Activated CD4-positive, alpha-beta T cell treated with anti-CD3 and anti-CD28 coated beads for 4 hours (primary cell): ENCODE measurements at regions not wholly inside any gene's neighbourhood (a gene's known extent, or its start where the extent isn't known, plus 50 kb on each side); places are given as distances from the start of the nearest gene placed in this dataset.
"Not testable (repeated sequence)": the region's sequence is repeated elsewhere in the genome, so short reads cannot be mapped to it uniquely, and the experiment has no call there.

Source experiments
- DNase-seq, 2 donors: peaks; one replicate each; pipeline ENCODE4 v3.0.0-alpha.2; 2020

DNA sequence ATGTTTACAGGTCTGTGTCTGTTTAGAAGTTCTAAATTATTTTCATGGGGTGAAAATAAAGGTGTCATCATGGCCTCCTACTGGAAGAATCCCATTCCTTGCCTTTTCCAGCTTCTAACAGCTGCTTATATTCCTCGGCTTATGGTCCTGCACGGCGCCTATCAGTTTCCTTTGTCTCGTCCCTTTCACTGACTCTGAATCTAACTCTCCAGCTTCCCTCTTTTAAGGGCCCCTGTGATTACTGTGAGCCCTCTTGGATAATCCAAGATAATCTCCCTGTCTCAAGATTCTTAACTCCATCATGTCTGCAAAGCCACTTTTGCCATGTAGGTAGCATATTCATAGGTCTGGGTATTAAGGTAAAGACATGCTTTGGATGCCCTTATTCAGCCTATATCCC lies 441.0 kb upstream of the ERCC4 start:
- DNase-seq, result no peak

DNA sequence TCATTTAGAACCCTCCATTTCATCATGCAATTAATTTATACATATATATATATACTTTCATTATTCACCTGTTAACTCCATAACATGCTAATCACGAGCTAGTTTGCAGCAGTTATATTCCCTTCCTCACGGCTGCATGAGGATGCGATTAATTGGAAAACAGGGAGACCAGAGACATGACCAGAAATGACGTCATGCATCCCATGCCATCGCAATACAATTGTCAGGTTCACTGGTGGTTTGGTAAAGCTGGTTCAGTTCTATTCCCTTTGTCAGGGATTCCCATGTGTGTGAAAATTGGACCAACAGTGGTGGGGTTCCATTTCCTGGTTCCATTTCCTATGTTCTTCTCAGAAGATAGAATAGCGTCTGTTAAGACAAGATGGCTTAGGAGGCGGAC lies 440.4 kb upstream of the ERCC4 start:
- DNase-seq, result no peak

GRCh38 chr16:13480801-13481200 lies 439.2 kb upstream of the ERCC4 start:
- no peak for DNase-seq

DNA sequence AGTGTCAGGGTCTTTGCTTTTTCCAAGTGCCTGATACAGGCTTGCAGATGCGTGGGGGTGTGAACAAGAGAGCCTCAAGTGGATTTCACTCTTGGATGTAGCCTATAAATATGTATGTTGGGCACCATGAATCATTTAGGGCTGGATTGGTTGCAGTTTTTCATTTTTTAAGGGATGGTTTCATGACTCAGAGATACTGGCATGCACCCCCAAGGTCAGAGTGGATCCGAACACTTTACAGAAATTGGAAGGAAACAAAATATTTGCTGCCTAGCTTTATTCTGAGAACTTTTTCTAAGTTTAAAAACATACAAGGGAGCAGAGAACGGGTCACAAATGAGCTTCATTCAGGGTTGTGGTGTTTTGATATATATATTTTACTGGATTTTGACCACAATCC lies 436.8 kb upstream of the ERCC4 start:
- DNase-seq, result no peak

GRCh38 chr16:13489416-13489815 lies 430.5 kb upstream of the ERCC4 start:
- not testable (repeated sequence) for DNase-seq

GRCh38 chr16:13492046-13492445 lies 427.9 kb upstream of the ERCC4 start:
- no peak for DNase-seq

GRCh38 chr16:13503960-13504635 lies 415.9 kb upstream of the ERCC4 start:
- DNase-seq, result no peak

DNA sequence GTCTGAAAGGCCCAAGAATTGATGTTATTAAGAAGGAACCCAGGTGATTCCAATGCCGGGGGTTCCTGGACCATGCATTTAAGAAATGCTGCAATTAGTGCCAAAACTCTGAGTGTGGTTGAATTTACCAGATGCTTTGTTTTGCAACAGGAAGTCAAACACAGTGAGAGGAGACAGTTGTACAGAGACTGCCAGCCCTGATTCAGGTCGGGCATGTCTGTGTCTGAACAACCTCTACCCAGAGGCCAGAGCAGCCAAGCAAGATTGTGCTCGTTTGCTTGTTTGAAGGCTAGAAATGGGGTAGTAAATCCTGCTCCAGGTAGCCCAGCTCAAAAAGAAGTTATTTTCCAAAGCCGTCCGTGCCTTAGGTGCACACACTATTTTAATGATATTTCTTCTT lies 412.4 kb upstream of the ERCC4 start:
- DNase-seq, result no peak

GRCh38 chr16:13510425-13511151 lies 409.4 kb upstream of the ERCC4 start:
- no peak for DNase-seq

DNA sequence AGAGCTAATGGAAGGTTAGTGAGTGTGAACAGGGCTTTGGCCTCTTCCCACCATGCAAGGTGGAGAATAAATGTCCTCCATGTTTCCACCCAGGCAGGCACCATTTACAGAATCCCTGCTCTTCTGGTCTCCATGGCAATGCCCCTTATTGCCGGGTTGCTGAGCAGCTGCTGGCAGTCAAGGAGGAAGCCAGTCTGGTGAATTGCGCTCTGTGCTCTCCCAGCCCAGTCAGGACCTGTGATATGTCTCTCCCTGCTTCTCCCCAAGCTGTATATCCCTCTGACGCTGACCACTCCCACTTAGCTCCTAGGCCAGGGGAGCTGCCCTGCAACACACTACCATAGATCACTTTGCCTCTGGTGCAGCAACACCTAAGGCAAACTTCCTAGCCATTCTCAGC lies 402.1 kb upstream of the ERCC4 start:
- DNase-seq, result no peak

GRCh38 chr16:13519871-13520270 lies 400.1 kb upstream of the ERCC4 start:
- no peak for DNase-seq

DNA sequence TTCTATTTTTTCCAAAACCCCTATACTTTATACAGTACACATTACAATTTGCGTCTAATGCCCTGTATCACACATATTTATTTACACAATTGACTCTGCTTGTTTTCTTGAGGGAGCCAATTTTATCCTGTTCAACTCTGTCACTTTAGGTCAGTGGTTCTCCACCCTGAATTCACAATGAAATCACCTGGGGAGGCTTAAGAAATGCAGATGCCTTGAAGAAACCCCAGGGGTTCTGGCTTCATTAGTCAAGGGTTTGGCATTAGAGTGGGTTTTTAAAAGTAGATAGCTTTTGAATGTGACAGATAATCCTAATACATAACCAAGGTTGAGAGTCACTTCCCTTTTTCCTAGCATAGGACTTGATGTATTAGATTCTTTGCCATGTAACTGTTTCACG lies 398.6 kb upstream of the ERCC4 start:
- no peak for DNase-seq

GRCh38 chr16:13527332-13527731 lies 392.6 kb upstream of the ERCC4 start:
- no peak for DNase-seq

DNA sequence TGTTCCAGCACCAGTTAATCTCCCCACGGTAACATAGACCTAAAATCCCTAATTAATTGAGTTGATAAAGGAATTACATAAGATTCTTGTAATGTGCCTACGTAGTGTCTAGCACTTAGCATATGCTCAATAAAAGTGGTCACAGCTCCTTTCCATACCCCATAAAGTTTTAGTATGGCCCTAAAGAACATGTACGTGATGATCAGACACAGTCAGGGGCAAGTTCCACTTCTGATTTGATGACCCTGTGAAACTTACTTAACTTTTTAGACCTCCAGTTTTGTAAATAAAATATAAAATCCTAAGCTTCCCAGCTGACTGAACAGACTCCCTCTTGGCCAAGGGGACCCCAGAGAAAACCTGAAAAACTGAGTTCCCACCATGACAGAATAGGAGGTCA lies 391.3 kb upstream of the ERCC4 start:
- DNase-seq, result no peak

- no peak for DNase-seq
These were observed 390.6 kb upstream of the ERCC4 start for GRCh38 chr16:13529193-13529982.

GRCh38 chr16:13540771-13541170 lies 379.2 kb upstream of the ERCC4 start:
- DNase-seq, result no peak

- DNase-seq, result no peak
These were observed 377.7 kb upstream of the ERCC4 start for GRCh38 chr16:13542284-13542683.

DNA sequence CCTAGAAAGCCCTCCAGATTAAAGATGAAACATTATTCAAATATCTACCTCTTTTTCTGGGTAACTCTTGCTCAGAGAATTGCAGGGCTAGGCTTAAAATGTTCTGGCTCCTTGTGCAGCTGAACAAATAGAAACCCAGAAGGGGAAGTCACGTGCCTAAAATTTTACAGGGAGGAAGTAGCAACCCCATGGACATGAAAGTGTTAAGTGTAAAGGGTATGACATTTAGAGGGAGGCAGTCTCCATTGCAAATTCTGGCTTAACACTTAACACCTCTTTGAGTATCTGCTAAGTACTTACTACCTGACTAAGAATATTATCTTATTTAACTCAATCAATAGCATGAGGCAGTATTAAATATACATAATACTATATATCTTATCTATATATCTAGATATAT lies 376.1 kb upstream of the ERCC4 start:
- DNase-seq, result no peak

DNA sequence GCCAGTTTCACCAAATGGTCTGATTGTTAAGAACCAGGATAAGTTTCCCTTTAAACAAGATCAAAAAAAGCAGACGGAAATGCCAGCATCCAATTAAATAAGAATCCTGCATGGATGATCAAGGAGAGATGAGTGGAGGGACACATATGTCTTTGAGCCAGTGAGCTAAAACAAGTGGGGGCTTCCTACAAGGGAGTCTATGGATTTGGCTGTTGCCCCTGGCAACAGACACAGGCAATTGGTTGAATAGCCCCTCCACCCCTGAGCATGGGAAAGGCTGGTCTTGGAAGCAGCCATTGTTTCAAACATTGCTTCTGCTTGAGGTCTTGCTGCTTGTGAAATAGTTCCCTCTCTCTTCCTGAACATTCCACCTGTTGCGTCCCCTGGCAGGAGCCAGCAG lies 374.7 kb upstream of the ERCC4 start:
- DNase-seq, result no peak

DNA sequence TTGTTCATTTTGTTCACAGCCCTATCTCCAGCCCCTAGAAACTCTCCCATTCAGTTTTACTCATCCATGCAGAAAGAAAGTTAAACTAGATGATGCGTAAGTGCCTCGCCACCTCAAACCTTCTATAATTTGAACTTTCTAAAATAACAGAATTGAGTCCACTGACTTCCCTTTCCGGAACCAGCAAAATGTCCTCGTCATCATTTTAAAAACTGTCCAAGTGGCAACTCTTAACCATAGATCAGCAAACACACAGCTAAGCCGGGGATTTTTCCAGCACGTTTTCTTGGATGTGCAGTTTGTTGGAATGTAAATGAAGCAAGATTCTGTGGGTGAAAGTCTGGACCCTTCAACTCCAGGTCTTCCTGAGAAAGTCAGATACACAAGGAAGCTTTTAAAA lies 369.7 kb upstream of the ERCC4 start:
- DNase-seq, result no peak

DNA sequence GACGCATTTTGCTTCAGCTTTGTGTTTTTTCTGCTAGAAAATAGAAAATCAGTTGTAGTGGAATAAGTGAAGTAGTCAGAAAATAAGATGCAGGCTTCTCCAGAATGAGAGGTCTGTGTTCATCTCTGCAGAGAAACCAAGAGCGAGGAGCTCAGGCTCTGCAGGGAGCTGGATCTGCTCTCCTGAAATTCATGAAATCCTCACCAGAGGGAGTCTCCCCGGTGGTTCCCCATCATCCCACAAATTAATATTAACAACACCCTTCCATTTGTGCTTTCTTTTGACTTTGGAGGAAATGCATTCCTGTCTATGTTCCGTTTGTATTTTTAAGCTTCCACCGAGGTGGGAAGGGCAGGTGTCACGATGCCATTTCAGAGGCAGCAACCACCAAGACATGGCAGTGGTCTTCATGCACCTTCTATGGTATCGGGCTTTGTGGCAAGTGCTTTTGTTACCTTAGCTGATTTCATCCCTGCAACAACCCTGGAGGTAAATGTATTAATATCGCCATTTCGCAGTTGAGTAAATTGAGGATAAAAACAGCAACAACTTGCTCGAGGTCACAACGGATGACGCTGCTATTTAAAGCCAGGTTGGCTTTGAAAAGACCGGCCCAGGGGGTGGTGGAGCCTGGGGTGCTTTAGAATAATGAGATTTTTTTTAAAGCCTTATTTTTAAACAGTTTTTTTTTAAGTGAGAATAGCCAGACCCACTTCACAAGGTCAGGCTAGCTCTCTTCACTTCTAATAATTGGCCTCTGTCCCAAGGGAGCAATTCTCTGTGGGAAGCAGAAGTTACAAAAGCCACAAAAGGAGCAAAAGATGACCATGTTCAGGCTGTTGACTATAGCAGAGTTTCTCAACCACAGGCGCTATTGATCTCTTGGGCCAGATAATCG lies 367.6 kb upstream of the ERCC4 start:
- DNase-seq, result no peak

GRCh38 chr16:13552960-13553257 lies 367.0 kb upstream of the ERCC4 start:
- no peak for DNase-seq

- no peak for DNase-seq
These were observed 366.4 kb upstream of the ERCC4 start for GRCh38 chr16:13553453-13553985.
